Stimulated activated CD4-positive, alpha-beta T cell treated with anti-CD3 and anti-CD28 coated beads, Interleukin-4, amount 100 ng/mL, for 1 hour (primary cell): ENCODE measurements at regions not wholly inside any gene's neighbourhood (a gene's known extent, or its start where the extent isn't known, plus 50 kb on each side); places are given as distances from the start of the nearest gene placed in this dataset.
"Not testable (repeated sequence)": the region's sequence is repeated elsewhere in the genome, so short reads cannot be mapped to it uniquely, and the experiment has no call there.

Source experiments
- DNase-seq: peaks from one replicate; pipeline ENCODE4 v3.0.0-alpha.2; 2020

GRCh38 chr3:182420741-182421140 lies 372.6 kb upstream of the ATP11B start:
- no peak for DNase-seq

GRCh38 chr3:182424006-182424405 lies 369.3 kb upstream of the ATP11B start:
- no peak for DNase-seq

- DNase-seq: not testable (repeated sequence)
Observed at GRCh38 chr3:182425926-182426718, 367.2 kb upstream of the ATP11B start.

GRCh38 chr3:182431972-182432371 lies 361.3 kb upstream of the ATP11B start:
- not testable (repeated sequence) for DNase-seq

DNA sequence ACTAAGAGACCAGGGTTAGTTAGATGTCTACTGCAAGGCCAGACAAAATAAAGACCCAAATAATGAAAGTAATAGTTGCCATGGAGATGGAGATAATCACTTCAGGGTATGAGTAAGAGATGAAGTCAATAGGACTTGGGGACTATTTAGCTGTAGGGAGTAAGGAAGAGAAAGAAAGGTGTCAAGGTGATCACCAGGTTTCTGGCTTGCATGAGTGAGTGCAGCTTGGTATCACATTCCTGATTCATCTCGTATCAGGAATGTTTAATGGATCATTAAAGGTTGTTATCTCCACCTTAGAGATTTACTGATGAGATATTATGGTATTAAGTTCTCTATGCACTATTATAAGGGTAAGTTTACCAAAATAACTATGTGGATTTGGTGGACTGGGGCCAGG lies 357.4 kb upstream of the ATP11B start:
- DNase-seq: no peak

DNA sequence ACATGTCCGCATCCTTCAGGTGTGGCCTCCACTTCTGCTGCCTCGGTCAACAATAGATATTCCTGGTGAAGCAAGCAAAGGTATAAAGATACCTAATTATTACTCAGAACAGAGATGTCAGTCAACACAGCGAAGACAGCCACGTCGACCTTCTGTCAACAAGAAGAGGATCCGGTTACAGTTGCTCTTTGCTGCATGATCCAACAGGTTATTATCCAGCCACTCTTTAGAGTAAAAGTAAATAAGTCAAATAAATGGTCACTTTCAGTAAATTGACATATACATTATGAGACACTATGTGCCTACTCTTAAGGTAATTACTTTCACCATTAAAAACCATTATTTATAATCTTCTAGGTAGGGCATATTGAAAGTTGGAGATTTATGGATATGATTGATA lies 356.8 kb upstream of the ATP11B start:
- no peak for DNase-seq

DNA sequence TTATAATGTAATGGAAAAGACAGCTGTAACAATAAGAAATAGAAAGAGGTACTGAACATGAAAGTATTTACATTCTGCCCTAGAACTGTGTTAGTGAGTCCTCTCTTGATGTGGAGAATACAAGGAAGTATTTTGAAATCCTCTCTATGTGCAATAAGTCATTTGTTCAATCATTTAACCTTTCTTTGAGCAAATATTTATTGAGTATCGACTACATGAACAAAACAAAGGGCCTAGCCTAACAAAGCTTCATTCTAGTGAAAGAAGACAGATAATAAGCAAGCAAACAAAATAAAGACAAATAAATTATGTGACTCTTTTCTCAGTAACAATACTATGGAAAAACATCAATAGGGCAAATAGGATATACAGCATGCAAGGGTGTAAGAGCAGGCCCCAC lies 354.9 kb upstream of the ATP11B start:
- DNase-seq: no peak

- DNase-seq: no peak
Observed at GRCh38 chr3:182440101-182440500, 353.2 kb upstream of the ATP11B start.

- no peak for DNase-seq
Observed at GRCh38 chr3:182445576-182445975, 347.7 kb upstream of the ATP11B start.

GRCh38 chr3:182450942-182451787 lies 342.1 kb upstream of the ATP11B start:
- no peak for DNase-seq

- DNase-seq: no peak
Observed at GRCh38 chr3:182451871-182452270, 341.4 kb upstream of the ATP11B start.

DNA sequence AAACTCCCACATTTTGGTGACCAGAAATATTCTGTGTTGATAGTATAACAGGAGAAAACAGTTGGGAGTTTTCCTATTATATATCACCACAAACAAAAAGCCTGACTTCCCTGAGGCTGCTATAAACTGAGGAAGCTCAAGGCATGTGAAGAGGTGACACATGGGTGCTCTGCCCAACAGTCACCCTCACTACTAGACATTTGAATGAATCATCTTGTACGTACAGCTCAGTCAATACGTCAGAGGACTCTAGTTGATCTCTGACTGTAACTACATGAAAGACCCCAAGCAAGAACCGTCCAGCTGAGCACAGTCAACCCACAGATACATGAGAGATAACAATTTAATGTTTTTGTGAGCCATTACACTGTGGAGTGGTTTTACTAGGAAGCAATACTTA lies 338.3 kb upstream of the ATP11B start:
- no peak for DNase-seq

DNA sequence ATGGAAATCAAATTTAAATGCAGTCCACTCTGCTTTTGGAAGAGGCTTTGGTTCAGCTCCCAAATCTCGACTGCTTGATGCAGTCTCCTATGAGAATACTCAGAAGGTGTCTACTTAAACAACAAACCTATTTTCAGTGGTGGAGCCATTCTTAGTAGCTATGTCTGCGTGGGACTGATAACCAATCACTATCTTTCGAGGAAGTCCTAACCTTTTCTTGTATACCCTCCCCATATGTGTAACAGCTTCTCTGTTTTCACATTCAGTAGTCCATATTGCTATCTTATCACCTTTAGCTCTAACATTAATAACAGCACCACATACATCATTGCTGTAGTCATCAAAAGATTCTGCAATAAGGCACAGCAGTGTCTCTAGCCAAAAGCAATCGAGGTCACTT lies 333.0 kb upstream of the ATP11B start:
- DNase-seq: no peak

- no peak for DNase-seq
Observed at GRCh38 chr3:182462152-182462551, 331.2 kb upstream of the ATP11B start.

DNA sequence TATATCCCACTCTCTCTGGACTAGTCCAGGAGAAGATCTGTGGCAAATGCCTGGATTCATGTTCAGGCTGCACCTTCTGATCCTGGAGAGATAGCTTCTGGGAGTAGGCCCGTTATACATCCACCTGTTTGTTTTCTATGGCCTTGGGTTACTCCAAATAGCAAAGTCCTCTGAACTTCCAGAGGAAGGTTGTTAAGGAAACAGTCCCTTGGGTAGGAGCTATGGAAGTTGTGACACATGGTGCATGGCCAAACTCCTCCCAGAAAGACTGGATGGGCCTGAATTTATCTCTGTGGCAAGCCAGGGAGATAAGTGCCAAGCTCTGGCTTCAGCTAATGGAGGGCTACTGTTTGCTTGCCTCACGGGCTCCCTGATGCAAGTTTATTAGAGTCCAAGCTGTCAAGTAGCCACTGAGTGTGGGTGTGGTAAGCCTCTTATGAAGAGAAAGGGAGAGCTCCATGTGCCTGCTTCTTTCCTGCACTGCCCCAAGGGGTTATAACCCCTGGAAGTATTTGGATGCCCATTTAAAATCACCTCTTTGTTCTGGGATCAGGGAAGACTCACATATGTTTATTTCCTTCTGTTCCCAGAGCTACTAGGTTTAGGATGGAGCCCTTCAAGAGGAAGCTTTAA lies 328.7 kb upstream of the ATP11B start:
- DNase-seq: no peak

- DNase-seq: no peak
Observed at GRCh38 chr3:182465301-182466185, 327.8 kb upstream of the ATP11B start.

DNA sequence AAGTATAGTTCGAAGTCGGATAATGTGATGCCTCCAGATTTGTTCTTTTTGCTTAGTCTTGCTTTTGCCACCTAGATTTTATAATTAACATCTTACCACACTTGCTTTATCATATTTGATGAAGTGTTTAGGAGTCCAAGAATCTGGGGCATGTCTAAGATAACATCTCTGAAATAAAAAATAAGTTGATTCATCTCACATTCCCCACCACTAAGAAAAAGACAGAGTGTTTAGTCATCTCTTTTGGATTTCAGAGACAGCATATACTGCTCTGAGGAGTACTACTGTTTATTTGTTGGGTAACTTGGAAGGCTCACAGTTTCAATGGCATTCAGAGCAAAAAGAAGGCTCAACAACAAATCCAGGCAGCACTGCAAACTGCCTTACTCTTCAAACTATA lies 324.2 kb upstream of the ATP11B start:
- DNase-seq: no peak

DNA sequence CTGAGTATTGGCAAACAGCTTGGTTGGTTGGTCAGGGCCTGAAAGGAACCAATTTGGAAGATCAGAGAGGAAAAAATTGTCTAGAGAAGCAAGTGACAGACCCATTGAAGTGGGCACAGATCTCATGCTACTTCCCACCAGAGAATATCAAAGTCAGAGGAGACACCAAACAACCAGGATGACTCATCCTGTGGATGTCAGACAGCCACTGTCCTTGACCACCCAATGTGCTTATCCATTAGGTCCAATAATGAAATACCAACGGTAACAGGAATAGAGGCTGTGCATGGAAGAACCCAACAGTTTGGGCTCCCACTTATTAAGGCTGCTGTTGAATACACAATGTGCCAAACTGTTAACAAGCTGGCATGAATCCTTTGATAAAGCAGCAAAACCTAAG lies 323.1 kb upstream of the ATP11B start:
- no peak for DNase-seq

GRCh38 chr3:182473191-182473710 lies 320.1 kb upstream of the ATP11B start:
- DNase-seq: no peak

DNA sequence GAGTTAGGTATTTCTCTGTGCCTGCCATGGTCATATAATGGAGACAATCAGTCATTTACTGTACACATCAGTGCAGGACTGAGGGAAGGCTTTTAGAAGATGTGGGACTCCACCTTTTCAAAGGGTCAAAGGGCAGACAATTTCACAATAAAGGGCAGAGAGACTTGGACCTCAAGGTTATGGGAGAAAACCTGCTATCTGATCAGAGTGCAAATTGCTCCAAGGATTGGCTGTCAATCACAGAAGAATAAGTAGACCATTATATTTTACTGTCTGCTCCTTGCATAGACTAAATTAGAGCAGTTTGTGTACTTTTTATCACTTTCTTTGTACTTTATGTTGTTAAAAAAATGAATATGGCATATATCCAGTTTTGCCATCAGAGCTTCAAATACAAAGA lies 314.9 kb upstream of the ATP11B start:
- no peak for DNase-seq

GRCh38 chr3:182479419-182480336 lies 313.6 kb upstream of the ATP11B start:
- DNase-seq: no peak
